ENCODE measurements at regions not wholly inside any gene's neighbourhood (a gene's known extent, or its start where the extent isn't known, plus 50 kb on each side); places are given as distances from the start of the nearest gene placed in this dataset.

DNA sequence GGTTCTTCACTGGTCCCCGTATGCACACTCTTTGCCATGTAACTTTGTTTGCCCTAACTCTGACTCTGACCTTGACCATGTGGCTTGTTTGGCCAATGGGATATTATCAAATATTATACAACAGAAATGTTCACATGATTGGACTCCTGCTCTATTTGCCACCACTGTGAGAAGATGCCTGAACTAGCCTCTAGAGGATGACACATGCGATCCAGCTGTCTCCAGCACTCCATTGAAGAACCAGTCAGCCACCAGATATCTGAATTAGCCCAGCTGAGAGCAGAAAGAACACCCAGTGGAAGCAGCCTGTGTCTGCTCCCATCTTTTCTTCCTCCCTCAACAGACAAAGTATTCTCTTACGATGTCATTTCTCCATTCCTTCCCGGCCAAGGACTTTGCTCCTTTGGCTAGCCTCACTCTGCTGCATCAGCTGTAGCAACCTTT is 412.1 kb downstream of the IRS1 start:
- CTCF ChIA-PET, result no interaction called here

DNA sequence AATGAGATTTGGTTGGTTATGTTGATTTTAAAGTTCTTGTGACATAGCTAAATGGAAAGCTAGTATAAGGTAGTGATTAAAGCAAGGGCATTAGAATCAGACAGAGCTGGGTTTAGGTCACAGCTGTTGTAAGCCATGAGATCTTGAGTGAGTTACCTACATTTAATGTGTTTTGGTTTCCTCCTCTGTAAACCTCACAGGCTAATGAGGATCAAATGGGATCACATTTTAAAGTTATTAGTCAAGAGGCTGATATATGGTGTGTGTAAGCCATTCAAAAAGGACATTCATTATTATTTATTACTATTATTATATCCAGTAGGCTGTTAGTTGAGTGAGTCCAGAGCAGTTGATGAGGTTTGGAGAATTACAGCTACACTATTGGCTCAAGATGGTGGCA is 416.2 kb downstream of the IRS1 start:
- Mint-ChIP-seq H3K36me3 (no peaks in the 10 kb centered on the region), H3K27ac (no peak overlapping the region), H3K27me3 (peaks cover 0 to 13% (median 0%) of the 10 kb centered on the region in 5 donors), H3K4me3 (no peak overlapping the region), H3K4me1 (no peaks in the 10 kb centered on the region), H3K9me3 (no peaks in the 10 kb centered on the region)
- Histone ChIP-seq H3K36me3 (ENCODE audit: control insufficient read depth in 2 of 3, insufficient read depth in 3 of 3, low read length in 3 of 3) (no peaks in the 10 kb centered on the region), H3K27me3 (ENCODE audit: control insufficient read depth in 2 of 2, insufficient read depth in 2 of 2, low read length in 2 of 2) (no peaks in the 10 kb centered on the region), H3K4me1 (ENCODE audit: control insufficient read depth in 2 of 2, insufficient read depth in 2 of 2, low read length in 2 of 2) (no peaks in the 10 kb centered on the region), H3K9me3 (ENCODE audit: control insufficient read depth in 2 of 3, low read length in 3 of 3) (no peaks in the 10 kb centered on the region), H3K27ac (ENCODE audit: low read depth, low read length) (no peak overlapping the region), H3K4me3 (ENCODE audit: low read length) (no peak overlapping the region)
- DNase-seq, result no peak
- CTCF ChIA-PET, result no interaction called here
- intact Hi-C loops (cut with micrococcal nuclease), result no loop called here
- POLR2A ChIA-PET, result no interaction called here
- ATAC-seq, result no peak

More for the DNA sequence above, 412.1 kb downstream of the IRS1 start:
- DNase-seq, result no peak
- POLR2A ChIA-PET, result no interaction called here
- no peak overlapping the region for H3K27ac Mint-ChIP-seq
- no peaks in the 10 kb centered on the region for H3K4me1 Mint-ChIP-seq
- Histone ChIP-seq H3K36me3 (ENCODE audit: control insufficient read depth in 2 of 3, insufficient read depth in 3 of 3, low read length in 3 of 3) (no peaks in the 10 kb centered on the region), H3K27me3 (ENCODE audit: control insufficient read depth in 2 of 2, insufficient read depth in 2 of 2, low read length in 2 of 2) (no peaks in the 10 kb centered on the region), H3K4me1 (ENCODE audit: control insufficient read depth in 2 of 2, insufficient read depth in 2 of 2, low read length in 2 of 2) (no peaks in the 10 kb centered on the region), H3K27ac (ENCODE audit: low read depth, low read length) (no peak overlapping the region), H3K9me3 (ENCODE audit: control insufficient read depth in 2 of 3, low read length in 3 of 3) (no peaks in the 10 kb centered on the region), H3K4me3 (ENCODE audit: low read length) (no peak overlapping the region)
- peaks cover 0 to under 1% (median 0%) of the 10 kb centered on the region in 11 donors for H3K9me3 Mint-ChIP-seq
- H3K36me3 Mint-ChIP-seq, result no peaks in the 10 kb centered on the region
- peaks cover 0 to 7% (median 0%) of the 10 kb centered on the region in 5 donors for H3K27me3 Mint-ChIP-seq
- intact Hi-C loops (cut with micrococcal nuclease), result no loop called here
- H3K4me3 Mint-ChIP-seq, result no peak overlapping the region
- ATAC-seq, result no peak

DNA sequence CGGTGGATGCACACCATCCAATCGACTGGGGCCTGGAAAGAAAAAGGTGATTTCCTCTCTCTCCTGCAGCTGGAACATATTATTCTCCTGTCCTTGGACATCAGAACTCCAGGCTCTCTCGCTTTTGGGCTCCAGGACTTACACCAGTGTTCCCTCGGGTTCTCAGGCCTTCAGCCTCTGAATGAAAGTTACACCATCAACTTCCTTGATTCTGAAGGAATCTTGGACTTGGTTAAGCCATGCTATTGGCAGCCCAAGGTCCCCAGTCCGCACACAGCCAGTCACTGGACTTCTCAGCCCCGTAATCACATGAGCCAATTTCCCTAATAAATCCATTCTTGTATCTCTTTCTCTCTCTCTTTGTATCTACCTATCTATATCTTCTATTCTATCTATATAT is 418.9 kb downstream of the IRS1 start:
- no peaks in the 10 kb centered on the region for H3K27me3 ChIP-seq (ENCODE audit: control insufficient read depth in 2 of 2, insufficient read depth in 2 of 2, low read length in 2 of 2)
- H3K4me1 ChIP-seq (ENCODE audit: control insufficient read depth in 2 of 2, insufficient read depth in 2 of 2, low read length in 2 of 2), result no peaks in the 10 kb centered on the region
- H3K36me3 Mint-ChIP-seq, result no peaks in the 10 kb centered on the region
- no peaks in the 10 kb centered on the region for H3K4me1 Mint-ChIP-seq
- peaks cover 0 to 15% (median 2%) of the 10 kb centered on the region in 5 donors for H3K27me3 Mint-ChIP-seq
- ChIA-PET POLR2A (no interaction called here), CTCF (no interaction called here)
- H3K9me3 ChIP-seq (ENCODE audit: control insufficient read depth in 2 of 3, low read length in 3 of 3), result no peaks in the 10 kb centered on the region
- no peak overlapping the region for H3K27ac Mint-ChIP-seq
- H3K36me3 ChIP-seq (ENCODE audit: control insufficient read depth in 2 of 3, insufficient read depth in 3 of 3, low read length in 3 of 3), result no peaks in the 10 kb centered on the region
- DNase-seq (no peak), ATAC-seq (no peak)
- no peak overlapping the region for H3K27ac ChIP-seq (ENCODE audit: low read depth, low read length)
- H3K4me3 ChIP-seq (ENCODE audit: low read length), result no peak overlapping the region
- H3K9me3 Mint-ChIP-seq, result peaks cover 0 to 3% (median 0%) of the 10 kb centered on the region in 11 donors
- intact Hi-C loops (cut with micrococcal nuclease), result no loop called here
- H3K4me3 Mint-ChIP-seq, result no peak overlapping the region

DNA sequence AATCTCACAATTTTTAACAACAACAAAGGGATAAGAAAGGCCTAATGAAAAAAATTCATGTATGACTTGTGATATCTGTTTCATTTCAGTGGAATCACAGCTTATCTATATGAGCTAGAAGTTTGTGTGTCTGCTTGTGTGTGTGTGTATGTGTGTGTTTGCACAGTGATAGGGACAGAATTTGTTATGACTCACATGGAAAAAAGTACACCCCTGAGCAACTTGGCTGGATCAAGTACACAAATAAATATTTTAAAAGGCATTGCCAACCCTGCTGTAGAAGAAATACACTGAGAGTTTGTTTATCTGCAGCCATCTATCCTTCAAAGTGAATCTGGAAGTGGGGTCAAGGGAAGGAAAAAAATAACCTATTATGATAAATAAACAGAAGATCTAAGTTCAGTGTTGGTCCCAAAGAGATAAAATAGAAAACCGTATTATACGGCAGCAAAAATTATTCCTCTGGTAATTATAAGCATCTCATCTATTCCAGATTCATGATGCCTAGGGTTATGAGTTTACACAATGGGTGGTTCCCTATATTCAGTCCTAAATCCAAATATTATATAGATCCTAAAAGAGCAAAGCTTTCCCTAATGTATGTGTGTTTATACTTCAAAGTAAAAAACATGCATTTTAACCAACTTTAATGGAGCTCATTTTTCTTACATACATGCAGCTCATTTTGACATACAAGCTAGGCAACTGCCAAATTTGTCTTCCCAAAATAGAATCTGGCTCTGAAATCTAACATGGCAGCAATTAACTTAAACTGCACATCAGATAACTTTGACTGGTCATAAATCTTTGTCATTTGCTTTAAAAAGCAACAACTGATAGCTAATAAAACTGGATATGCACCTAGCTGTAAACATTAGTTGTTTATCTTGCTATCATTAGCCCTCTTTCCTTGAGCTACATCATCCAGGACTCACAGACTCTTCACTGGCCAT is 420.6 kb downstream of the IRS1 start:
- CTCF ChIA-PET, result no interaction called here
- POLR2A ChIA-PET, result no interaction called here

DNA sequence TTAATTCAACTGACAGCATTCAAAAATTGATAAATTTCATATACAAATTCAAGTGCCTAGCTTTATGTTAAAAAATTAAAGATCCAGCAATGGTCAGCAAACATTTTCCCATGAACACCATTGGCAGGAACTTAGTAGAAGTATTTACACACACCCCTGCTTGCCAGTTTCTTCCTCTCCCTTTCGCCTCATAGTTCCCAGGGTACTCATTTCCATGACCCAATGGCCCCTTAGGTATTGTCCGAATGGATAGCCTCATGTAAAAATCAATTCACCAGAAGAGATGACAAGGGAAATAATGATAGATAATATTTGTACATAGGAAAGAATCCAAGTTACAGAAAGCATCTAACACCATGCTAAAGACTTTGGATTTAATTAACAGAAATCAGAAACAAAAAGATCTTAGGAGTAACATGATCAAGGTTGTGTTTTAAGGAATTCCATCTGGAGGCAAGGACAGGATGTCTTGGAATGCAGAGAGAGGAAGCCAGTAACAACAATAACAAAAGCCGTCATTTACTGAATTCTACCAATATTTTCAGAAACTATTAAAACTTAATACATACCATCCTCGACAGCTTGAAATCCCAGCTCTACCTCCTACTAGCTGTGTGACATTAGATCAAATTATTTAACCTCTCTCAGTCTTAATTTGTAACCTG is 423.0 kb downstream of the IRS1 start:
- POLR2A ChIA-PET, result no interaction called here
- H3K4me1 Mint-ChIP-seq, result no peaks in the 10 kb centered on the region
- H3K9me3 Mint-ChIP-seq, result peaks cover 0 to 3% (median 0%) of the 10 kb centered on the region in 11 donors
- DNase-seq, result no peak
- H3K4me3 Mint-ChIP-seq, result no peak overlapping the region
- H3K36me3 ChIP-seq (ENCODE audit: control insufficient read depth in 2 of 3, insufficient read depth in 3 of 3, low read length in 3 of 3), result no peaks in the 10 kb centered on the region
- H3K9me3 ChIP-seq (ENCODE audit: control insufficient read depth in 2 of 3, low read length in 3 of 3), result no peaks in the 10 kb centered on the region
- peaks cover 6 to 17% (median 13%) of the 10 kb centered on the region in 5 donors for H3K27me3 Mint-ChIP-seq
- no peak for ATAC-seq
- intact Hi-C loops (cut with micrococcal nuclease), result no loop called here
- H3K27ac Mint-ChIP-seq, result no peak overlapping the region
- no peaks in the 10 kb centered on the region for H3K27me3 ChIP-seq (ENCODE audit: control insufficient read depth in 2 of 2, insufficient read depth in 2 of 2, low read length in 2 of 2)
- no peak overlapping the region for H3K27ac ChIP-seq (ENCODE audit: low read depth, low read length)
- H3K4me3 ChIP-seq (ENCODE audit: low read length), result no peak overlapping the region
- no peaks in the 10 kb centered on the region for H3K36me3 Mint-ChIP-seq
- CTCF ChIA-PET, result interaction anchor here (0.6 kb wide), 1 partner anchor 162 kb away, joined by 3 read pairs; no protein-coding TSS in a partner anchor
- H3K4me1 ChIP-seq (ENCODE audit: control insufficient read depth in 2 of 2, insufficient read depth in 2 of 2, low read length in 2 of 2), result no peaks in the 10 kb centered on the region

More for the DNA sequence above, 420.6 kb downstream of the IRS1 start:
- no peak overlapping the region for H3K27ac ChIP-seq (ENCODE audit: low read depth, low read length)
- H3K4me1 Mint-ChIP-seq, result no peaks in the 10 kb centered on the region
- ATAC-seq, result no peak
- no peak overlapping the region for H3K4me3 ChIP-seq (ENCODE audit: low read length)
- intact Hi-C loops (cut with micrococcal nuclease), result no loop called here
- H3K4me1 ChIP-seq (ENCODE audit: control insufficient read depth in 2 of 2, insufficient read depth in 2 of 2, low read length in 2 of 2), result no peaks in the 10 kb centered on the region
- H3K27me3 ChIP-seq (ENCODE audit: control insufficient read depth in 2 of 2, insufficient read depth in 2 of 2, low read length in 2 of 2), result no peaks in the 10 kb centered on the region
- H3K36me3 ChIP-seq (ENCODE audit: control insufficient read depth in 2 of 3, insufficient read depth in 3 of 3, low read length in 3 of 3), result no peaks in the 10 kb centered on the region
- H3K36me3 Mint-ChIP-seq, result no peaks in the 10 kb centered on the region
- H3K27ac Mint-ChIP-seq, result no peak overlapping the region
- no peaks in the 10 kb centered on the region for H3K9me3 ChIP-seq (ENCODE audit: control insufficient read depth in 2 of 3, low read length in 3 of 3)
- H3K4me3 Mint-ChIP-seq, result no peak overlapping the region
- no peak for DNase-seq
- H3K9me3 Mint-ChIP-seq, result peaks cover 0 to 3% (median 0%) of the 10 kb centered on the region in 11 donors
- H3K27me3 Mint-ChIP-seq, result peaks cover under 1 to 15% (median 3%) of the 10 kb centered on the region in 5 donors

DNA sequence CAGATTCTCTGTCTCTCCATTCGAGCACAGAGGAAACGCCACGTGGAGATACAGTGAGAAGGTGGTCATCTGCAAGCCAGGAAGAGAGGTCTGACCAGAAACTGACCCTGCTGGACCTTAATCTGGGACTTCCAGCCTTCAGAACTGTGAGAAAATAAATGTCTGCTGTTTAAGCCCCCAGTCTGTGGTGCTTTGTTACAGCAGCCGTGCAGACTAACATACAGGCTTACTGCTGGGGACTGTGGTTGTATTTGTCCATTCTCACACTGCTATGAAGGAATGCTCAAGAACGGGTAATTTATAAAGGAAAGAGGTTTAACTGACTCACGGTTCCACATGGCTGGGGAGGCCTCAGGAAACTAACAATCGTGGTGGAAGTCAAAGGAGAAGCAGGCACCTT is 432.7 kb downstream of the IRS1 start:
- Histone ChIP-seq H3K4me3 (ENCODE audit: low read length) (no peak overlapping the region), H3K9me3 (ENCODE audit: control insufficient read depth in 2 of 3, low read length in 3 of 3) (no peaks in the 10 kb centered on the region), H3K36me3 (ENCODE audit: control insufficient read depth in 2 of 3, insufficient read depth in 3 of 3, low read length in 3 of 3) (no peaks in the 10 kb centered on the region), H3K27ac (ENCODE audit: low read depth, low read length) (no peak overlapping the region), H3K4me1 (ENCODE audit: control insufficient read depth in 2 of 2, insufficient read depth in 2 of 2, low read length in 2 of 2) (no peaks in the 10 kb centered on the region), H3K27me3 (ENCODE audit: control insufficient read depth in 2 of 2, insufficient read depth in 2 of 2, low read length in 2 of 2) (no peaks in the 10 kb centered on the region)
- peaks cover 0 to 5% (median 3%) of the 10 kb centered on the region in 11 donors for H3K9me3 Mint-ChIP-seq
- no peaks in the 10 kb centered on the region for H3K36me3 Mint-ChIP-seq
- peaks cover 10 to 41% (median 26%) of the 10 kb centered on the region in 5 donors for H3K27me3 Mint-ChIP-seq
- POLR2A ChIA-PET, result no interaction called here
- no peak for ATAC-seq
- DNase-seq, result no peak
- CTCF ChIA-PET, result no interaction called here
- intact Hi-C loops (cut with micrococcal nuclease), result no loop called here
- H3K27ac Mint-ChIP-seq, result no peak overlapping the region
- no peak overlapping the region for H3K4me3 Mint-ChIP-seq
- H3K4me1 Mint-ChIP-seq, result no peaks in the 10 kb centered on the region

All from naive thymus-derived CD4-positive, alpha-beta T cell (primary cell).